ENCODE measurements at regions not wholly inside any gene's neighbourhood (a gene's known extent, or its start where the extent isn't known, plus 50 kb on each side); places are given as distances from the start of the nearest gene placed in this dataset.

DNA sequence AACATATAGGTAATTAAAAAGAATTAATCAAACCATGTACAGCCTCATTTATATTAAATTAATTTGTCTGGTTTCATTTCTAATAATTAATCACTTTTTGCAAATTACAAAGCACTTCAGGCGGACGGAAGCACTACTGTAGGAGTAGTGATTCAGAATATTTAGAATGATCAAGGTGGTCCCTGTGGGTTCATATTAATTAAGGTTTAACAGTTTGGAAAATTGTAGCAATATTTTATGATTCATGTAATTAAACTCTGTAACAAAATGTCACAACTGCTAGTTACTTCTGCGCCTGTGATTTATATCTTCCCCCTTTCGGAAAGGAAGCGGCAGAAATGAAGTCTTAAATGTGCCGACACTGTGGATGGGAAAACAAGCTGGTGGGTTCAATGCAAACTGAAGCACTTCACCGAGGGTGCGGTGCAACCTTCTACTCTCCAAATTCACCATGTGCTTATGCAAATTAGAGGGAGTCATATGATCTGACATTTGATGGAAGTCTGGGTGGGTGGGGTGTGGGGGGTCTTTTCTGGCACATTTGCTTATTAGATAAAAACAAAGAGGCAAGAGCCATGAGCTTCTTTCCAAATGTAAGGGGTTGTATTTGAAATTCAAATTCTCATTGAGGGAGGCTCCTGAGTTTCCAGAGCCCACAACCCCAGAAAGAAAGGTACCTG lies 679.4 kb downstream of the TOX3 start:
- TF ChIP-seq, protein P1, sequence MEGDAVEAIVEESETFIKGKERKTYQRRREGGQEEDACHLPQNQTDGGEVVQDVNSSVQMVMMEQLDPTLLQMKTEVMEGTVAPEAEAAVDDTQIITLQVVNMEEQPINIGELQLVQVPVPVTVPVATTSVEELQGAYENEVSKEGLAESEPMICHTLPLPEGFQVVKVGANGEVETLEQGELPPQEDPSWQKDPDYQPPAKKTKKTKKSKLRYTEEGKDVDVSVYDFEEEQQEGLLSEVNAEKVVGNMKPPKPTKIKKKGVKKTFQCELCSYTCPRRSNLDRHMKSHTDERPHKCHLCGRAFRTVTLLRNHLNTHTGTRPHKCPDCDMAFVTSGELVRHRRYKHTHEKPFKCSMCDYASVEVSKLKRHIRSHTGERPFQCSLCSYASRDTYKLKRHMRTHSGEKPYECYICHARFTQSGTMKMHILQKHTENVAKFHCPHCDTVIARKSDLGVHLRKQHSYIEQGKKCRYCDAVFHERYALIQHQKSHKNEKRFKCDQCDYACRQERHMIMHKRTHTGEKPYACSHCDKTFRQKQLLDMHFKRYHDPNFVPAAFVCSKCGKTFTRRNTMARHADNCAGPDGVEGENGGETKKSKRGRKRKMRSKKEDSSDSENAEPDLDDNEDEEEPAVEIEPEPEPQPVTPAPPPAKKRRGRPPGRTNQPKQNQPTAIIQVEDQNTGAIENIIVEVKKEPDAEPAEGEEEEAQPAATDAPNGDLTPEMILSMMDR (IDR thresholded peaks at IDR 0.05; ENCODE audit: low read depth, low read length, missing control alignments): no peak
- H3K4me3 ChIP-seq (replicated peaks; ENCODE audit: low read depth, low read length): no peak overlapping the region
- no peak for DNase-seq (ENCODE audit: extremely low read depth, low read depth)

DNA sequence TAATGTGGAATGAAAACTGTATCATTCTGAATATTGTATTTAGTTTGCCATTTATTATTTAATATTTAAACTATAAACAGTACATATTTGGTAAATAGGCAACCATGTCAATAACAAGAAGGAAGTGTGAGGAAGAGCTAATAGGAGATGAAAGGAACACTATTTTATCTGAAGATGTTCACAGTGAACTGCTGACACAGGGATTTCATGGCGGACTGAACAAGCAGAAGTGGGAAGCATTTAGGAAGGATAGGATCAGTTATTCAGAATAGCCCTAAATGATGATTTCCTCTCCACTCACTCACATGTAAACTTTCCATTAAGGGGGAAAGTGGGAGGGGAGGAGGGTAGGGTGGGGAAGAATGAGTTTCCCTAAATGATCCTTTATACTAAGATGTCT lies 682.4 kb downstream of the TOX3 start:
- no peak for DNase-seq (ENCODE audit: extremely low read depth, low read depth)
- TF ChIP-seq, protein P1 (IDR thresholded peaks at IDR 0.05; ENCODE audit: low read depth, low read length, missing control alignments): no peak

DNA sequence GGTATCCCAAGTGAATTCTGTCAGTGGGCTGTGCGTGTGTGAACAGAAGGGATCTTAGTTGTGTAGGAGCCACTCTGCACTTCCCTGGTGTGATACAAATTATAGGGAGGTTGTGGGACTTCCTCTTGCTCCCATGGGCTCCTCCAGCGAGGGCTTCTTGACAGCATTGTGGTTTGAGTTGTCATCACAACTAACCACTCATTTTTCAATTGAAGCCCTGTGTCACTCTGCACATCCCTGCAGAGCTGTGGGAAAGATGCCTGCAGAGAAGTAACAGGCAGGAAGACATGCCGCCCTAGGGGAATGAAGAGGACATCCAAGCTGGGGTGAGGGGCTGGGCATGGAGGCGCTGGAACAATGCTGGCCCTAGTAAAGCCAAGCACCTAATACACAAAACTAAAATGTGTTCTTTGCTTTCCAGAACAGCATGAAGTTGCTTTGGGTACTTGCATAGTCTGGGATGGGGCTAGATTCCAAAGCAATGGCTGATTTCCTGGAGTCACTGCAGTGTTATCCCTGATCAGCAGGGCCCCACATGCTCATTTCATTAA lies 692.5 kb downstream of the TOX3 start:
- H3K4me3 ChIP-seq (replicated peaks; ENCODE audit: low read depth, low read length): no peak overlapping the region
- TF ChIP-seq, protein P1 (IDR thresholded peaks at IDR 0.05; ENCODE audit: low read depth, low read length, missing control alignments): no peak
- DNase-seq (ENCODE audit: extremely low read depth, low read depth): no peak

More for the DNA sequence above, 682.4 kb downstream of the TOX3 start:
- H3K4me3 ChIP-seq (replicated peaks; ENCODE audit: low read depth, low read length): no peak overlapping the region

DNA sequence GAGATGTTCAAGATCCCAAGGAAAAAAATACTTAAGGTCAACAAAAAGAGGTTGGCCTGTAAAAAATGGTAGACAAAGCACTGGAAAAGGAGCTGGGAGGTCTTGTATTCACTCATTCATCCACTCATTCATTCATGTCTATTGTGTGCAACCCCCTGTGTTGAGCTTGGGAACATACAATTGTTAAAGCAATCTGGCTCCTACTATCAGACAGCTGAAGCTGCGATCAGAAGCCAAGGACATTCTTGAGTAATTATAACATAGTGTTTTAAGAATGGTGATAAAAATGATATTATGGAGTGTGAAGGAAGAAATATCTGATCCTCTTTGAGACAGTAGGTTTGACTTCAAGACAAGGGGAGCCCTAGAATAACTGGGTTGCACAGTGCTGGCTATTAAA lies 693.4 kb downstream of the TOX3 start:
- no peak overlapping the region for H3K4me3 ChIP-seq (replicated peaks; ENCODE audit: low read depth, low read length)
- no peak for DNase-seq (ENCODE audit: extremely low read depth, low read depth)
- TF ChIP-seq, protein P1 (IDR thresholded peaks at IDR 0.05; ENCODE audit: low read depth, low read length, missing control alignments): no peak

DNA sequence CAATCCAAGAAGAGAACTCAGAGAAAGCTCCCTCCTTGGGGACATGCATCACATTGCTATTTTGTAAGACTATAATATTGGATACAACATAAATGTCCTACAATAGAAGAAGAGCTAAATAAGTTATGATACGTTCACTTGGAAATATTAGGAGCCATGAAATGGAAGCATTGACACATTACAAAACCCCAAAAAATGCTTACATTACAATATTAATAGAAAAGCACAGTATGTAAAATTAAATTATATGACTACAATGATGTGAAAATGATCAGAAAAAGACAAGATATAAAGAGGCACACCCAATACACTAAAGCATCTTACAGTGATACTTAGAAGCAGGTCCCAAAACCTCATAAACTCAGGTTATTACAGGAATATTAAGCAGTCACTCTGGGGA lies 694.1 kb downstream of the TOX3 start:
- no peak for DNase-seq (ENCODE audit: extremely low read depth, low read depth)
- no peak overlapping the region for H3K4me3 ChIP-seq (replicated peaks; ENCODE audit: low read depth, low read length)
- TF ChIP-seq, protein P1 (IDR thresholded peaks at IDR 0.05; ENCODE audit: low read depth, low read length, missing control alignments): no peak

DNA sequence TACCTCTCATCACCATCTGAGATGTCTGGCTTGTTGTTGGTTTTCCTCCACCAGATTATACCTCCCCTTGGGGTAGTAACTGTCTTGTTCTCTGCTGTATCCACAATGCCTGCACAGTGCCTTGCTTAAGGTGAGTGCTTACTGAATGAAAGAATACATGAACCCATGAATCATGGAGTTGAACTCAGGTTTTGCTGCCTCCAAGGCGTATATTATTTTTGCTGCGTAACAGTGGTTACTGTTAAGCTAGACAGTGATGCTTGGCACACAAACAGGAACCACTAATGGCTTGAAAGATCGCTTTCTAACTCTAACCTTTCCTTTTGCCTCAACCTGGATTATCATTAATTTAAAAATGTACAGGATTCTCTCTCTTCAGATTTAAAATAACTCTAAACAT lies 695.8 kb downstream of the TOX3 start:
- no peak for DNase-seq (ENCODE audit: extremely low read depth, low read depth)
- TF ChIP-seq, protein P1 (IDR thresholded peaks at IDR 0.05; ENCODE audit: low read depth, low read length, missing control alignments): no peak
- H3K4me3 ChIP-seq (replicated peaks; ENCODE audit: low read depth, low read length): no peak overlapping the region

Measured in HFF-Myc (cell line).